ENCODE measurements at regions not wholly inside any gene's neighbourhood (a gene's known extent, or its start where the extent isn't known, plus 50 kb on each side); places are given as distances from the start of the nearest gene placed in this dataset.

GRCh38 chr11:129590030-129590752 lies 214.5 kb downstream of the BARX2 start:
- H3K27me3 ChIP-seq: peaks cover 0 to 3% (median 0%) of the 10 kb centered on the region in 3 donors
- 68 to 75% methylated on average over 10 of the region's 10 CpGs for WGBS, 2 donors
- intact Hi-C loops (cut with DNase I): no loop called here

GRCh38 chr11:129590753-129591475 lies 215.3 kb downstream of the BARX2 start:
- Histone ChIP-seq H3K36me3 (no peaks in the 10 kb centered on the region), H3K27ac (no peak overlapping the region), H3K27me3 (peaks cover 0 to 3% (median 0%) of the 10 kb centered on the region in 3 donors), H3K4me1 (no peaks in the 10 kb centered on the region), H3K9me3 (no peaks in the 10 kb centered on the region), H3K4me3 (no peak overlapping the region)
- WGBS, 2 donors: 79 to 85% methylated on average over 9 of the region's 9 CpGs
- TF ChIP-seq POLR2AphosphoS5 (IDR thresholded peaks at IDR 0.05) (no peak), EP300 (IDR thresholded peaks at IDR 0.05) (no peak), CTCF (IDR thresholded peaks at IDR 0.05) (no peak), POLR2A (IDR thresholded peaks at IDR 0.05) (no peak)
- intact Hi-C loops (cut with DNase I): no loop called here
- no peak for DNase-seq

More at GRCh38 chr11:129590030-129590752, 214.5 kb downstream of the BARX2 start:
- TF ChIP-seq POLR2AphosphoS5 (IDR thresholded peaks at IDR 0.05) (no peak), POLR2A (IDR thresholded peaks at IDR 0.05) (no peak), CTCF (IDR thresholded peaks at IDR 0.05) (no peak), EP300 (IDR thresholded peaks at IDR 0.05) (no peak)
- H3K4me1 ChIP-seq: no peaks in the 10 kb centered on the region
- H3K27ac ChIP-seq: no peak overlapping the region
- H3K36me3 ChIP-seq: no peaks in the 10 kb centered on the region
- no peak overlapping the region for H3K4me3 ChIP-seq
- no peaks in the 10 kb centered on the region for H3K9me3 ChIP-seq
- DNase-seq: no peak

- no peak for DNase-seq
- no peaks in the 10 kb centered on the region for H3K9me3 ChIP-seq
- no peak overlapping the region for H3K4me3 ChIP-seq
- no peaks in the 10 kb centered on the region for H3K36me3 ChIP-seq
- 81 to 82% methylated on average over 2 of the region's 2 CpGs for WGBS, 2 donors
- peaks cover 0 to 3% (median 0%) of the 10 kb centered on the region in 3 donors for H3K27me3 ChIP-seq
- TF ChIP-seq POLR2AphosphoS5 (IDR thresholded peaks at IDR 0.05): no peak
- TF ChIP-seq EP300 (IDR thresholded peaks at IDR 0.05): no peak
- no peak for TF ChIP-seq POLR2A (IDR thresholded peaks at IDR 0.05)
- TF ChIP-seq CTCF (IDR thresholded peaks at IDR 0.05): no peak
- intact Hi-C loops (cut with DNase I): no loop called here
- H3K27ac ChIP-seq: no peak overlapping the region
- no peaks in the 10 kb centered on the region for H3K4me1 ChIP-seq
Measured at GRCh38 chr11:129591527-129591926, 215.9 kb downstream of the BARX2 start.

- Histone ChIP-seq H3K4me1 (no peaks in the 10 kb centered on the region), H3K36me3 (no peaks in the 10 kb centered on the region), H3K27me3 (peaks cover 0 to 3% (median 0%) of the 10 kb centered on the region in 3 donors), H3K9me3 (no peaks in the 10 kb centered on the region), H3K4me3 (no peak overlapping the region), H3K27ac (no peak overlapping the region)
- intact Hi-C loops (cut with DNase I): no loop called here
- TF ChIP-seq POLR2A (IDR thresholded peaks at IDR 0.05) (no peak), CTCF (IDR thresholded peaks at IDR 0.05) (no peak), POLR2AphosphoS5 (IDR thresholded peaks at IDR 0.05) (no peak), EP300 (IDR thresholded peaks at IDR 0.05) (no peak)
- 91 to 93% methylated on average over 8 of the region's 8 CpGs for whole genome bisulfite sequencing, 2 donors
- no peak for DNase-seq
Measured at GRCh38 chr11:129592191-129592590, 216.5 kb downstream of the BARX2 start.

Data from sigmoid colon (tissue), 6 donors.